ENCODE measurements at regions not wholly inside any gene's neighbourhood (a gene's known extent, or its start where the extent isn't known, plus 50 kb on each side); places are given as distances from the start of the nearest gene placed in this dataset.

DNA sequence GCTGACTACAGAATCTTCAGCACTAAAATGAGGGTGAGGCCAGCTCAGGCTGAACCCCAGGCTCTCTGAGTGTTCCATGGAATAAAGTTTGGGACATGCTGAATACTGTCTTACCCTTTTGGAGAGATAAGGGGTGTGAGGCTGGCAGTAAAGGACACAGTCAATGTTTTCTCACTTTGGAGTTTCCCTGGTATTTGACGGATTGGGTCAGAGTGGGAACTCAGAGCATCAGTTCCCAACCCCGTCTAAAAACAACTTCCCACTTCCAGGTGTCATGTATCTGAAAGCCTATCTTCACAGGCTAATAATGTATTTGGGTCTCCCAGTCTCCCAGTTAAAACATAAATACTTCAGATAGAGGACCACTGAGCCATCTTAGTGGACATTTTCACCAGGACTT, 180.7 kb downstream of the TLE3 start:
- no peak for FAIRE-seq
- Histone ChIP-seq H3K9me1 (ENCODE audit: control insufficient read depth, extremely low read depth, insufficient read depth, low read length) (no peaks in the 10 kb centered on the region), H3K79me2 (ENCODE audit: control insufficient read depth, insufficient read depth, low read length) (no peaks in the 10 kb centered on the region), H3K27me3 (ENCODE audit: control insufficient read depth, extremely low read depth, insufficient read depth, low read length) (peaks cover 52% of the 10 kb centered on the region), H3K27ac (ENCODE audit: control insufficient read depth, insufficient read depth, low read length) (no peak overlapping the region), H4K20me1 (ENCODE audit: control insufficient read depth, extremely low read depth, insufficient read depth, low read length) (no peaks in the 10 kb centered on the region), H3K4me3 (ENCODE audit: control insufficient read depth in 2 of 3, extremely low read depth in 1 of 3, insufficient read depth in 2 of 3, low read depth in 1 of 3, low read length in 3 of 3) (no peak overlapping the region), H3K4me1 (ENCODE audit: control insufficient read depth, extremely low read depth, insufficient read depth, low read length) (no peaks in the 10 kb centered on the region), H3K9me3 (ENCODE audit: control insufficient read depth, low read depth, low read length) (no peaks in the 10 kb centered on the region), H3K9ac (ENCODE audit: control insufficient read depth, extremely low read depth, insufficient read depth, low read length) (no peak overlapping the region), H3K36me3 (ENCODE audit: control insufficient read depth in 2 of 2, extremely low read depth in 1 of 2, insufficient read depth in 2 of 2, low read length in 2 of 2) (no peaks in the 10 kb centered on the region), H3K4me2 (ENCODE audit: control insufficient read depth, extremely low read depth, insufficient read depth, low read depth, low read length) (no peak overlapping the region), H2AFZ (ENCODE audit: control insufficient read depth, low read length) (no peak overlapping the region)
- DNase-seq (ENCODE audit: low read depth, low spot score) = no peak
- TF ChIP-seq, protein P1, sequence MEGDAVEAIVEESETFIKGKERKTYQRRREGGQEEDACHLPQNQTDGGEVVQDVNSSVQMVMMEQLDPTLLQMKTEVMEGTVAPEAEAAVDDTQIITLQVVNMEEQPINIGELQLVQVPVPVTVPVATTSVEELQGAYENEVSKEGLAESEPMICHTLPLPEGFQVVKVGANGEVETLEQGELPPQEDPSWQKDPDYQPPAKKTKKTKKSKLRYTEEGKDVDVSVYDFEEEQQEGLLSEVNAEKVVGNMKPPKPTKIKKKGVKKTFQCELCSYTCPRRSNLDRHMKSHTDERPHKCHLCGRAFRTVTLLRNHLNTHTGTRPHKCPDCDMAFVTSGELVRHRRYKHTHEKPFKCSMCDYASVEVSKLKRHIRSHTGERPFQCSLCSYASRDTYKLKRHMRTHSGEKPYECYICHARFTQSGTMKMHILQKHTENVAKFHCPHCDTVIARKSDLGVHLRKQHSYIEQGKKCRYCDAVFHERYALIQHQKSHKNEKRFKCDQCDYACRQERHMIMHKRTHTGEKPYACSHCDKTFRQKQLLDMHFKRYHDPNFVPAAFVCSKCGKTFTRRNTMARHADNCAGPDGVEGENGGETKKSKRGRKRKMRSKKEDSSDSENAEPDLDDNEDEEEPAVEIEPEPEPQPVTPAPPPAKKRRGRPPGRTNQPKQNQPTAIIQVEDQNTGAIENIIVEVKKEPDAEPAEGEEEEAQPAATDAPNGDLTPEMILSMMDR (optimal IDR thresholded peaks at IDR 0.05 in 1 of 3, IDR thresholded peaks at IDR 0.05 in 1 of 3, conservative IDR thresholded peaks at IDR 0.05 in 1 of 3; ENCODE audit: extremely low read depth in 1 of 3, insufficient read depth in 2 of 3, low read length in 3 of 3) = no peak
- TF ChIP-seq EZH2 (IDR thresholded peaks at IDR 0.05; ENCODE audit: low read length) = no peak
- dilution Hi-C loops (cut with MboI; ENCODE audit: extremely low pct_ligation_motif_present, low sequenced_read_pairs) = no loop called here

DNA sequence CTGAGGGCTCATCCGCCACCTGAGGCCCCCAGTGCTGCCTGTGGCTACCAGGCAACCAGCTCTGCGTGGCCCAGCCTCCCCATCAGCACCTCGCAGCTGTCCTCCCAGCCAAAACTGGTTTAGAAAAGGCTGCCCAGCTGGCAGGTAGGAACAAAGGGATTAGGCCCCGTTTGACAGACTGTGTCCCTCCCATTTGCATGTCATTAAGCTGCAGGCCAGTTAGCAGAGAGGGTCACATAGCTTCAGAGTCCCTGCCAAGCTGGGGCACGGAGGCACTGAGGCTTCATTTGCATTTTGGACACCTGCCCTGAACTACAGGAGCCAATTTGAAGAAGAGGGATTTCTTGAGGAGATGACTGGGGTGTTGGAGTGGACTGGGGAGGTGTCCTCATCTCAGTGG, 177.9 kb downstream of the TLE3 start:
- H3K27ac ChIP-seq (ENCODE audit: control insufficient read depth, insufficient read depth, low read length) = no peak overlapping the region
- no peaks in the 10 kb centered on the region for H4K20me1 ChIP-seq (ENCODE audit: control insufficient read depth, extremely low read depth, insufficient read depth, low read length)
- no peaks in the 10 kb centered on the region for H3K36me3 ChIP-seq (ENCODE audit: control insufficient read depth in 2 of 2, extremely low read depth in 1 of 2, insufficient read depth in 2 of 2, low read length in 2 of 2)
- no peak for DNase-seq (ENCODE audit: low read depth, low spot score)
- FAIRE-seq = no peak
- peaks cover 38% of the 10 kb centered on the region for H3K27me3 ChIP-seq (ENCODE audit: control insufficient read depth, extremely low read depth, insufficient read depth, low read length)
- no peak for TF ChIP-seq EZH2 (IDR thresholded peaks at IDR 0.05; ENCODE audit: low read length)
- TF ChIP-seq, protein P1 (optimal IDR thresholded peaks at IDR 0.05 in 1 of 3, IDR thresholded peaks at IDR 0.05 in 1 of 3, conservative IDR thresholded peaks at IDR 0.05 in 1 of 3; ENCODE audit: extremely low read depth in 1 of 3, insufficient read depth in 2 of 3, low read length in 3 of 3) = no peak
- no peaks in the 10 kb centered on the region for H3K9me3 ChIP-seq (ENCODE audit: control insufficient read depth, low read depth, low read length)
- H3K4me3 ChIP-seq (ENCODE audit: control insufficient read depth in 2 of 3, extremely low read depth in 1 of 3, insufficient read depth in 2 of 3, low read depth in 1 of 3, low read length in 3 of 3) = no peak overlapping the region
- H3K9me1 ChIP-seq (ENCODE audit: control insufficient read depth, extremely low read depth, insufficient read depth, low read length) = no peaks in the 10 kb centered on the region
- H3K4me1 ChIP-seq (ENCODE audit: control insufficient read depth, extremely low read depth, insufficient read depth, low read length) = no peaks in the 10 kb centered on the region
- dilution Hi-C loops (cut with MboI; ENCODE audit: extremely low pct_ligation_motif_present, low sequenced_read_pairs) = no loop called here
- H3K4me2 ChIP-seq (ENCODE audit: control insufficient read depth, extremely low read depth, insufficient read depth, low read depth, low read length) = no peak overlapping the region
- H3K9ac ChIP-seq (ENCODE audit: control insufficient read depth, extremely low read depth, insufficient read depth, low read length) = no peak overlapping the region
- H2AFZ ChIP-seq (ENCODE audit: control insufficient read depth, low read length) = no peak overlapping the region
- H3K79me2 ChIP-seq (ENCODE audit: control insufficient read depth, insufficient read depth, low read length) = no peaks in the 10 kb centered on the region

Measured in keratinocyte (primary cell).